Peyer's patch (tissue), 4 donors: ENCODE measurements at regions not wholly inside any gene's neighbourhood (a gene's known extent, or its start where the extent isn't known, plus 50 kb on each side); places are given as distances from the start of the nearest gene placed in this dataset.

Experiments used
- CTCF ChIP-seq, 6 experiments: fragments of 450-650 bp in 4 of 6; fragments of 200-600 bp in 2 of 6; sonication (generic) in 1 of 6; IDR thresholded peaks; one replicate each; pipeline ENCODE4 v1.5.1; 2017 to 2019; ENCODE audit warnings: antibody characterized with exemption in 6 of 6, mild to moderate bottlenecking in 3 of 6, moderate library complexity in 1 of 6
- POLR2A ChIP-seq, 2 donors: fragments of 450-650 bp; IDR thresholded peaks; one replicate each; pipeline ENCODE4 v1.5.1; 2017; ENCODE audit warnings: antibody characterized with exemption in 2 of 2, mild to moderate bottlenecking in 2 of 2, moderate library complexity in 2 of 2

- TF ChIP-seq POLR2A (IDR thresholded peaks at IDR 0.05) (no peak), CTCF (IDR thresholded peaks at IDR 0.05) (no peak)
These were observed 157.9 kb upstream of the NBPF11 start for GRCh38 chr1:148309940-148310500.
